ENCODE measurements at regions not wholly inside any gene's neighbourhood (a gene's known extent, or its start where the extent isn't known, plus 50 kb on each side); places are given as distances from the start of the nearest gene placed in this dataset.

- TF ChIP-seq CTCF (IDR thresholded peaks at IDR 0.05) (no peak), POLR2A (IDR thresholded peaks at IDR 0.05) (no peak)
These were observed 125.0 kb upstream of the HAND1 start for GRCh38 chr5:154603011-154603410.

Data from vagina (tissue), 2 donors.